ENCODE measurements at regions not wholly inside any gene's neighbourhood (a gene's known extent, or its start where the extent isn't known, plus 50 kb on each side); places are given as distances from the start of the nearest gene placed in this dataset.

DNA sequence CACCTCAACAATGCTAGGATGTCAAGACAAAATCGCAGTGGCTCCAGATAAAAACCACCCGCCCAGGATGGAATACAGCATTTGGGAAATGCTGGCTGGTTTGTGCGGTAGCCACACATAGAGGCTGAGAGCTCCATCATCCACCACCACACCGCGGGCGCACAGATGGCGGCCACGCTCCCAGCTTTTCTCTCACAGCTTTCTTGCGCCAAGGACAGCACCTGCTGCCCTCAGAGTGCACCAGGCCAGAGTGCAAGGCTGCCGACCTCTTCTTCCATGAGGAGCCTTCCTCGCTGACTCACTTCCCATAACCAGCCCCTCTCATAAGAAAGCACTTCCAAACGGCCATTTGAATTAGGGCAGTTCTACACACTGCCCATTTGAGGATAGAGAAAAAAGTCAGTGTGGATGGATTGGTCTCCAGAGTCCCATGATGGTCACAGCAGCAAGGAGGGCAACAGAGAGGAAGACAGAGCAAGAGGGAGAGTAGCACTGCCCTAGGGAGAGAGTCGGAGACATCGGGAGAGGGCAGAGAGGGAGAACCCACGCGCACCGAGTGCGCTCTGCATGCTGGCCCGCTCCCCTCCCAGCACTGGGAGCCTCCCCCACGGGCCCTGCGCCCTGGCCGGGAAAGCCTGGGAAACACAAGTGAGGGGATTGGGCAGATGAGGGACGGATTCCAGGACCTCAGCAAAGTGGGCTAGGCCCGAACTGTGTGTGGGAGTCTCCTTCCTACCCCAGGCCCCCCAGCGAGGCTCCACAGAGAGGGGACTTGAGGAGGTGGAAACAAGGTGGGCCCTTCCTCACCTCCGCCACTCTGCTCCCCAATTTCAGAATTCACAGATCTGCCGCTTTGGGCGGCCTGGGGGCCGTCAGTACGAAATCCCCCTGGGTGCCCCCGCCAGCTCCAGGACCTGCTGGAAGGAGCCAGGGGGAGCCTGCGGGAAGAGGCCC, 156.9 kb downstream of the USP12 start:
- DNase-seq (ENCODE audit: low read depth): no peak

DNA sequence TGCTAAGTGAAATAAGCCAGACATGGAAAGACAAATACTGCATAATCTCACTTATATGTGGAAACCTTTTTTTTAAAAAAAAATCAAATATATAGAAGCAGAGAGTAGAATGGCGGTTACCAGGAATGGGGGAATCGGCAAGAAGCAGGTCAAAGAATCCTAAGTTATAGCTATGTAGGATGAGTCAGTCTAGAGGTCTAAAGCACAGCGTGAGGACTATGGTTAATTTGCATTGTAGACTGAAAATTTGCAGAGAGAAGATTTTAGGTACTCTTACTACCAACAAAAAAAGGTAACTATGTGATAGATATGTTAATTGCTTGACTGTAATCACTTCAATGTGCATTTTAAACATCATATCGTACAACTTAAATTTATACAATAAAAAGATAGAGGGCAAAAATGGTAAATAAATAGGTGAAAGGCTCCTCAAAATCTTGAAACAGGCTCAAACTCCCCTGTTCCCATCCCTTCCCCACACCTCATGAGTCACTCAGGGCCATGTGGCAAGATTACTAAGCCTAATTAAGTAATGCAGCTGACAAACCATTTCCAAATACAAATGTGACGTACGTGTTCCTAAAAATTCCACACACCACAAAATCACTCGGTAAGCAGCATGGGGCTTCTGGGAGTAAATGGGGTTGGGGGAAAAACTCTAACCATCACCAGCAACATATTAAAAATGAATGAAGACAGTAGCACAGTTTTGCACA, 159.0 kb downstream of the USP12 start:
- DNase-seq (ENCODE audit: low read depth): no peak

DNA sequence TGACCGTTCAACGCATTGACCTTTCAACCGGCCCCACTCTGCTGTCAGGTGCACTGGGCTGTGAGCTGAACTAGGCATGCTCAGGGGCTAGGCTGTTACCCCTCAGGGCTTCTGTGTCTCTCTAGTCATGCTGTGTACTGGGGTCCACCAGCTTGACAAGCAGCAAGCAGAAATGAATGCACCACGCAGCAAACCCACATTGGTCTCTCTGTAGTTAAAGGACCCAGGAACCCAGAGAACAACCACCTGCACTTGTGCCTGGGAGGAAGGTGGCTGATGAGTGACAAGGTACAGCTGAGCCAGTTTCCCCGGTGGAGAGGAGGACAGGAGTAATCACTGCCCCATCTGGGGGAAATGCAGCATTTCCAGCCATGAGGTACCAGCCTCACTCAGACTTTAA, 159.9 kb downstream of the USP12 start:
- no peak for DNase-seq (ENCODE audit: low read depth)

DNA sequence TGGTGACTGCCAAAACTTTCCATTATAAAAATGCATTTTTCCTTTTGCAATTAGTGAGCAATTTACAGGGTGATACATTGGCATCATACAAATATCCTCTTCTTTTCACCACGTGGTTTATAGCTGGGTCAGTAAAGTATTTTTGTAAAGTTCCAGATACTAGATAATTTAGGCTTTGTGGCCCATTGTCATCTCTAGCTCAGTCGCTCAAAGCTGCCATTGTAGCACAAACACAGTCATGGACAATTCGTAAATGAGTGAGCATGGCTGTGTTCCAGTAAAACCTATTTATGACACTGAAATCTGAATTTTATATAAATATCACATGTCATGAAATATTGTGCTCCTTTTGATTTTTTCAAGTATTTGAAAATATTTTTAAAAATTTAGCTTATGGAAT, 162.9 kb downstream of the USP12 start:
- DNase-seq (ENCODE audit: low read depth): no peak

DNA sequence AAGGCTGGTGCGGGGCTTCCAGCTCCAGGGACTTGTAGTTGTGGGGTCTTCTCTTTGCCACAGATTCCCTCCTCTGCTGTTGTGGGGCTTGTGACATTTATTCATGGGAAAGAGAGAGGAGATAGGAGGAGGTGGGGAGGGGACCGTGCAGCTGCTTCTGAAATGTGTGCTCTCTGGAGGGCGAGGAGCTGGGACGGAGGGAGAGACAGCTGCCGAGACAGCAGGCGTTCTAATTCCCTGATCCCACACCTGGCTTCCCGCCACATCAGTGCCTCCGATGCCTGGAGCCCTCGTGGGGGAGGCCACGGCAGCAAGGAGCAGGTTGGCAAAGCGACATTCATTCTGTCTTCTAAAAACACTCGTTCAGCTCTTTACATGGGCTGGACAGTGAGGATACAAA, 164.4 kb downstream of the USP12 start:
- no peak for DNase-seq (ENCODE audit: low read depth)

DNA sequence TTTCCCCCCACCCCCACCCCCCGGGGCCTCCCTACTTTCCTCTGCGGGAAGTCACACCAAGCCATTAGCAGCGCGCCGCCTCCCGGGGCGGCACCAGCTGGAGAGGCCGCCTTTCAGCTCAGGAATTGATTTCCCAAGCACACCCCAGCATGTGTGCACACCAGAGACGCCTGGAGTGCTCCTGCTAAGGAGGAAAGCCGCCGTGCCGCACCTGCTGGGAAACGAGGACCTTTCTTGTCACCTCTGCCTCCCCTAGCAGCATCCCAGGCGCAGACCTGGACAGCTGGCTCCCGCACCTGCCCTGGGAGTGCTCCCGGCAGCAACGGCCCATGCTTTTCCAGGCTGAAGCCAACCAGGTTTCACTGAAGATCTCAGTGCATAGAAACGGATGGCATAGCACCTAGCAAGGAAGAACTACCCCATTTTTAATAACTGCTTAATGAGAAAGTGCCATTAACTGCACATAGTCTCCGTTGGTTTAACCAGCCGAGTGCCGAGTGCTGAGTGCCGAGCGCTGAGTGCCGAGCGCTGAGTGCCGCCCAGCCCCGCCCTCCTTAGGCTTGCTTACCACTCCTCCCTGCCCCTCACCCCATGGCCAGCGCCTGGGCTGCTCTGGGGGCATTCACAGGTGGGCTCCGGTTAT, 165.0 kb downstream of the USP12 start:
- no peak for DNase-seq (ENCODE audit: low read depth)

DNA sequence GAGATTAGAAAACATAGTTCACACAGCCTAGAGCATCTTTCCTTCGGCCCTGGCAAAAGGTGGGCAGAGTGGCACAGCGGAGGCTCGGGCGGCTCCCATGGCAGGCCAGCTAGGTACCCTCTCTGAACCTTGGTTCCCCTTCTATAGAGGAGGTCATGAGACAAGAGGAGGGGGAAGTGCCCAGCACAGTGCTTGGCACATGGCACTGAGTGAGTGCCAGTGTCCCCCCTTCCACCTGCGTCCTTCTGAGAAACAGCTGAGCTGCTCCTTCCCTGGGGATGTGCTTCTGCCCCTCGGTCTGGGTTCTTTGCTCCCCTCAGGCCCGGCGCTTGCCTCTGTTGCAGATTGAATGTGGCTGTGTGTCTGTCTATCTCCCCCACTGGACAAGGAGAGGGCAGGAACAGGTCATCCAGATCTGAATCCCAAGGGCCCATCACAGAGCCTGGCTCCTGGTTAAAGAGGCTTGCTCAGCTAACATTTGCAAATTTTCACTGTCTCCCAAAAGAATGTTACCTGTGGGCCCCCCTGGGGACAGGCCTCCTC, 165.6 kb downstream of the USP12 start:
- DNase-seq (ENCODE audit: low read depth): no peak

DNA sequence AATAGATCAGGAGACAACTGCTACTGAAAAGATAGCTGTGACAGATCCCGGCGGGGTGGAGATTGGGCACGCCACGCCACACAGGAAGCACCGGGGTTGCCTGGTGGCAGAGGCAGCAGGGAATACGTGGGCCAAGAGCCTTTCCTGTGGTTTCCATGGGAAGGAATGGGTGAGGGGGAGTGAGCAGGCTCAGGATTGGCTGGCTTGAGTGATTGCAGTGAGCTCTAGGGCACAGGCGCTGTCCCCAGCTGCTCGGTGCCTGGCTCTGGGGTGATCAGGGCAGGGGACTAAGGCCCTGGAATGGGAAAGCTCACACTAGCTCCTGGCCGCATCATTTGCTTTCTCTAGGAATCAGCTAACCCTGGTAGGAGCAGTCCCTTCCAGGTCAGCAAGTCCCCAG, 166.1 kb downstream of the USP12 start:
- no peak for DNase-seq (ENCODE audit: low read depth)

DNA sequence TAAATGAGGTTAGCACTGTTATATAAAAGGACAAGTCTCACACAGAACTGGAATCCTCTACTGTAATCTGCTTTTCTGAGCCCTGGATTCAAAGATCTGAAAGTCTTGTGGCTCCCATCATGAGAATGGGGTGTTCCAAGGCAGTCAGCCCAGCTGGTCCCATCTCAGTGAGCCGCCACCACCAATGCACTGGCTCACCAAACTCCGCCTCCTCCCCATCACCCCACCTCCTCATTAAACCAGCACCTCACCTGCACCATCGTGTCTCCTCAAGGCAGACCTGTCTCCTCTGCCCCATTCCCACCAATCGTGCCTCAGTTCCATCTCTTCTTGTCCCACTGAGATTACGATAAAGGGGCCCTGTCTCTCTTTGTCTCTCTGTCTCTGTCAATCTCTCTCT, 166.7 kb downstream of the USP12 start:
- no peak for DNase-seq (ENCODE audit: low read depth)

DNA sequence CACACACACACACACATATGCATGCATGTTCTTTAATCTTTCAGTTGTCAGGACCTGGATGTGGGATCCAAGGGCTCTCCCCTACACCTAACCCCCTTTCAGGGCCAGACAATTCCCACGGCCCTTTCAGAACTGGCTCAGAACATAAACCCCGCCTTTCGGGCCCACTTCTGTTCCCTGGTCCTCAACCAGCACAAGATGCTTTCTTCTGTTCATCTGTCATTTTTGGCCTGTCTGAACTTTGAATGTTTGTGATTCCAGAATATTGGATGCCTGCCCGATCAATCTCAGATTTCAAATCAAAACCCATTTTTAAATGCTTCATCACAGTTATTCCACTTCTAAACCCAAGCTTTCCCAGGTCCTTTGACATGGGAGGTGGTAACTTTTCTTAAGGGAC, 167.3 kb downstream of the USP12 start:
- DNase-seq (ENCODE audit: low read depth): no peak

DNA sequence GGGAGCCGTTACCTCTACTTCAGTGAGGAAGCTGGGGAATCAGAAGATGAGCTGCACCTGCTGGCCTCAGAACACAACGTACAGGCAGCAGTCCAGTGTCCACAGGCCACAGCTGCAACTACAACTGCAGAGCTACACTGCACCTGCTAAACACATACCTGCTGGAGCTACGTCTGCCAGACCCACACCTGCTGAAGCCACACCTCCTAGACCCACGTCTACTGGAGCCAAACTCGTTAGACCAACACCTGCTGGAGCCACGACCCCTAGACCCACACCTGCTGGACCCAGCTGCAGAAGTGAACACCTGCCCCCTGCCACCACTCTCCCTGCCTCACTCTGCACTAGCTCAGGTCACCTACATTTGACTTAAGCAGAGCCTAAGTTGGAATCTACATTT, 169.9 kb downstream of the USP12 start:
- no peak for DNase-seq (ENCODE audit: low read depth)

DNA sequence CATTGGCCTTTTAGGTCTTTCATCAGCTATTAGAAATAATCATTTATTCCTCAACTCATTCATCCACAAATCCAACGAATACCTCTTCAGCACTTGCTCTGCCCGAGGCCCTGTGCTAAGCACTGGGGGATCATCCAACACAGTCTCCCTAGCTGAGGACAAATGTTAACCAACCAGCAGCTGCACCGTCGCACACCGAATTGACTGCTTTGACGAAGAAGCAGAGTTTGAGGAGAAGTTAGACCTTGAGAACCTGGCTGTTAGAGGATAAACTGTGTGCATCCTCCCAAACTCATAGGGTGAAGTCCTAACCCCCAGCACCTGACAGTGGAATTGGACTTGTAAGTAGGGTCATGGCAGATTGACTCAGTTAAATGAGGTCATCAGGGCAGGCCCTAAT, 170.9 kb downstream of the USP12 start:
- no peak for DNase-seq (ENCODE audit: low read depth)

DNA sequence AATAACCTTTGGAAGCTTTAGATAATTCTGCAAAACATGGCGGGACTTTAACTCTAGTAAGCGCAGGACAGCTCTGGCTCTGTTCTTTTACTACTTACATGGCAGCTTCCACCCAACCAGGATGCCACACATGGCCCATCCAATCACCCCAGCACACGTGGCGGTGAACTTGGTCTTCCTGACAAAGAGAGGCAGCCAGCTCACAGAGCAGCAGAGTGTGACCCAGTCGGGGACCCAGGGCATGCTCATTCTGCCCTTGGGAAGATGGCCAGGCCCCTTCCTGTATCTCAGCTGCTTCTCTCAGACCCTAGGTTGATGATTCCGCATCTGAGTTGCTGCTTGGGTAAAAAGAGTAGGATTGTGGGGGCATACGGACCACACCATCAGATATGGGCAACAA, 172.1 kb downstream of the USP12 start:
- DNase-seq (ENCODE audit: low read depth): no peak

DNA sequence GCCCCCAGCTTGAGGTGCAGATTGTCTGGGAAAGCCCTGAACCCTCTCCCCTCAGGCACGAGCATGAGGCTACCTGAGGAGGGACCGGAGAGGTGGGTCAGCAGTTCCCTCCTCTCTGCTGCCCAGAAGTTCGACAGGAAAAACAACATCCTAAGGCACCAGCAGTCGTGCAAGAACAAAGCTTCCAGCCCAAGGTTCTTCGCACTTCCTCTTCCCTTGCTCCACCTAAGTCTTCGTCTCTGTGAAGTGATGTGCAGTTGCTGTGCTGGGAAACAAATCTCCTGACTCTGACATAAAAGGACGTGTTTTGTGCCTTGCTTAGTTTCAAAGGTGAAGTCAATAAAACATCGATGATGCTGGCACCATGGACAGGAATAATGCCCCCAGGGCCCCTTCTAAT, 173.3 kb downstream of the USP12 start:
- DNase-seq (ENCODE audit: low read depth): no peak

DNA sequence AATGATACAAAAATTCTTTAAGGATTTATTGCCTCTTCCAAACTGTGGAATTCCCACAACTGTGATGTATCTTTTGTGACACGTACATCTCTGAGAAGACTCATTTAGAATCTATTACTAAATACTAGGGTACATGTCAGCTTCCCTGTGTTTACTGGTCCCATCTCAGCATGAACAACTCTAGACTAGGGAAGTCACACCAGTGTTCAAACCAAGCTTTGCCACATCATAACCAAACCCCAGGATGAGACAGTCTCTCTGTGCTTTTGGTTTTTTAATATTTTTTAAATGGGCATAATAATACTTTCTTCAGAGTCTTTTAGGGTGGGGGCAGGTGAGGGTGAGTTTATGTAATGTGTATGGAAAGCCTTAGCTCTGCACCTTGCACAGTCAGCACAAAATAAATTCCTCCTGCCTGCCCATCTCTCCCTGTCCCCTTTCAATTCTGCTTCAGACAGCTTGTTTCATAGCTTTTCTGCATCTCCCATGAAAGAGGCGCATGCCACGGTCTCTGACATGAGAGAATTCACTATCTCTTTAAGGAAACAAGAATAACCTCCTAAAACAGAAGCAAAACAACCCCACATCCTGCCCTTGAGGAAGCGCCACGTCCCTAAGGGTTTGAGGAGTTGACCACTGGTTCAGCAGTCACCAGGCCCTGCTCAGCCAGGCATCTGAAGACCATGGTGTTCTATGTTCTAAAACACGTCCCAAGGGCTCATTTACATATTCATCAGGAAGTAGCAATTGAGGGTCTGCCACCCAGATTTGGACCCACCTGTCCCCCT, 174.5 kb downstream of the USP12 start:
- no peak for DNase-seq (ENCODE audit: low read depth)

DNA sequence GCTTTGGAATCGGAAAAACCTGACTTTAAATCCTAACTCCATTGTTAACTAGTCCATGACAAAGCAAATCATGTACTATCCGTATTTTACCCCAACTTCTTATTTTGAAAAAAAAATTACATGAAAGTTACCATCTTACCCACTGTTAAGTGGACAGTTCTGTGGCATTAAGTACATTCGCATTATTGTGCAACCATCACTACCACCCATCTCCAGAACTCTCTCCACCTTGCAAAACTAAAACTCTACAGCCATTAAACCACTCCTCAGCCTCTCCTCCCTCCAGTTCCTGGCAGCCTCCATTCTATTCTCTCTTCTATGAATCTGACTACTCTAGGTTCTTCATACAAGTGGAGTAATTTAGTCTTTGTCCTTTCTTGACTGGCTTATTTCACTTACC, 176.5 kb downstream of the USP12 start:
- DNase-seq (ENCODE audit: low read depth): no peak

DNA sequence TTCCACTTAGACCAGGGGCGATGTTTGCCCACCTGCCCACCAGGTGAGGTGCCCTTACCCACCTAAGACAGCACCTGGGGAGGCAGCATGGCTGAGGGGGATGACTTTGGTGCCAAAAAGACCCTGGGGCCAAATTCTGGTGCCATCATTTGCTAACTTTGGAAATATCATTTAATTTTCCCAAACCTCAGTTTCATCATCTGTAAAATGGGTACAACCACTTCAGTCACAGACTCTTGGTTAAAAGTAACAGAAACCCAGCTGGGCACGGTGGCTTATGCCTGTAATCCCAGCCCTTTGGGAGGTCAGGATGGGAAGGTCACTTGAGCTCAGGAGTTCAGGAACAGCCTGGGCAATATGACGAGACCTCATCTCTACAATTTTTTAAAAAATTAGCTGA, 177.8 kb downstream of the USP12 start:
- no peak for DNase-seq (ENCODE audit: low read depth)

DNA sequence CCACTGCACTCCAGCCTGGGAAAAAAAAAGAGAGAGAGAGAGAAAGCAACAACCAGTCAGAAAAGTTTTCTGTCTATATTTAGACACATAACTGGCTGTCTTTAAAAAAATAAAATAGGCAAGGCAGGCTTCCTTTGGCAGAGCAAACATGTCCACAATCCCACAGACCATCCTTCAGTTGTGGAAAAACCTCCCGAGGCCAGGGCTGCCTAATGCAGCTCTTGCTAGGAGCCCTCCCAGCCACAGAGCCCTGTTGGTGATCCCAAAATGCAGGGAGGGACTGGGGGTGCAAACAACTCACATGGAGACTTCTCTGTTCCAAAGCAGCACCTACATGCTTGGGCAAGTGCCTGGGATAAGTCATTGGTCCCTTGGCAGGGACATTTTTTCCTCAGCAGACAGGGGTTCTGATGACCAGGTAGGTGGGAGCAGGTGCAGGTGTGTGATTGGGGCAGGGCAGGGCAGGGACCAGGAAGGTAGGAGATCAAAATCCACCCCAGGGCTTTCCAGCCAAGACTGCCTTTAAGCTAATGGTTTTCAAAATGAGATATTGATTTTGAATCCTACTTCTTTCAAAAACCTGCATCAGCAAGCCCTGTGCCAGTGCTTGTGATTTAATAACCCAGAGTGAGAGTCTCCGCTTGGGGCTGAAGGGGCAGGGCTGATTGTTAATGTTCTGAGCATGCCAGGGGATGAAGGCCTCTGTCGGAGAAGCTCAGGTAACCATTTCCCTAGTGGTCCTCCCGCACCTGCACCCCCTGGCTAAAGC, 178.5 kb downstream of the USP12 start:
- no peak for DNase-seq (ENCODE audit: low read depth)

DNA sequence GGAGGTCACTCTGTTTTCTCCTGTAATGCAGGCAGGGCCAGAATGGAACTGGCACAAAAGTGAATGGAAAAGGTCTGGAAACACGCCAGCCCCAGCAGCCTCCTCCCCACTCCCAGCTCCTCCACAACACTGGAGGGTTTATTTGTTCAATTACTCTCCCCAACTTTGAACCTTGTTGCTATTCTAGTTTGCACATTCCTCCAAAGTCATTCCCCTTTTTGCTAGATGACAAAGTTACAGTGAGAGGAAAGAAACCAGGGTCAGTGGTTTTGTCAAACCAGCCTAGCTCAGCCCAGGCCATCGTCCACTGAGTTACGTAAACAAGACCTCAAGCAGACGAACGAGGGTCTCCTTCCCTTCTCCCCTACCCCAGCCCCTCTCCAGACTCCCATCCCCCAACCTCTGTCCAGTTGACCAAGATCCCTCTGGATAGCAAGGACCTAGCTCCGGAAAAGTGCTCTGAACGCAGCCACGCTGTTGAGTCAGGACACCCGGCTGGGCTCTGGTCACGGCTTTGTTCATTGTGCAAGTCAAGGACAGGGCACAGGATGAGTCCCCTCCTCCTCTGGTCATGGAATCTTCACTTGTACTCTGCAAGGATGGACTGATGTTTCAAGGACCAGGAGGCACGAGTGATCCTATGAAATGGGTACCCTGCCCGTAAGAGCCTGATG, 180.0 kb downstream of the USP12 start:
- DNase-seq (ENCODE audit: low read depth): no peak

DNA sequence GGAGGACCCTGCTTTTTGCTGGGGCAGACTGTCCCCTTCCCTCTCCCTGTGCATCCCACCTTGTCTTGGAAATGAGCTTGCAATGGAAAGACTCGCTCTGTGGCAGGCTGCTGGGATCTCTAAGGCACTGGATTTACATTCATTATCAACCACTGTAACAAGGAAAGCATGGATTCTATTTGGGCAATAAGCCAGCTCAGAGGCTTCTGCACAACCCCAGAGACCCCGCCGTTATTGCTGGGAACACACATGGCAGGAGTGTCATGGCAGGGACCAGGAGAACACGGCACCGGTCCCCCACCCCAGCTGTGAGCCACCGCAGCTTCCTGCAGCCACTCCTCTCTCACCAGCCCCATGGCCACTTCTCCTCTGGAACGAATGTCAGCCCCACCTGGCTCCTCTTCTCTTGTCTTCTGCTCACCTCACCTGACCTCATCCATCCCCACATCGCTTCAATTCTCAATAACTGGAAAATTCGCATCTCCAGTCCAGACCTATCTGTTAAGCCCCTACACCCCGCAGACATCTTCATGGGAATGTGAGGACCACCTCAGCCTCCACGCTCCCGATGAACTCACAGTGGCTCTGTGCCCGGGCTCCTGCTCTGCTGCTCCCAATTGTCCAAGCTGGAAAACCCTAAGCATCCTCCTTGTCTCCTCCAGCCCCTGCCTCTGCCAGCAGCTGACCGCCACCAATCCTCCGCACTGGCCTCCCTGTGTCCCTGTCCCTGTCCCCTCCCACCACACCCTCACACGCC, 181.5 kb downstream of the USP12 start:
- no peak for DNase-seq (ENCODE audit: low read depth)

Data from stimulated activated CD8-positive, alpha-beta memory T cell treated with anti-CD3 and anti-CD28 coated beads, Interleukin-7, amount 100 ng/mL, for 24 hours (primary cell).